Prostate gland (tissue), 2 donors: ENCODE measurements at regions not wholly inside any gene's neighbourhood (a gene's known extent, or its start where the extent isn't known, plus 50 kb on each side); places are given as distances from the start of the nearest gene placed in this dataset.

Experiments used
- DNase-seq: peaks from one replicate; pipeline ENCODE4 v3.0.0-alpha.2; 2019; ENCODE audit warnings: low spot score
- H3K27ac ChIP-seq, 2 donors: fragments of 200-600 bp; sonication (generic); 2 replicates each; pipeline ENCODE4 v1.5.1; 2017 to 2019
- H3K27me3 ChIP-seq: fragments of 200-600 bp; sonication (generic); replicated peaks from 2 replicates; pipeline ENCODE4 v1.5.1; 2019; ENCODE audit not compliant: insufficient read depth
- H3K36me3 ChIP-seq, 2 donors: fragments of 200-600 bp; sonication (generic); 1 replicate in 1 of 2; 2 replicates in 1 of 2; pipeline versions ENCODE4 v1.5.1 to v1.8.1; 2017 to 2019
- H3K4me1 ChIP-seq: fragments of 200-600 bp; sonication (generic); replicated peaks from 2 replicates; pipeline ENCODE4 v1.5.1; 2019
- H3K4me3 ChIP-seq, 2 donors: fragments of 200-600 bp; sonication (generic); 2 replicates each; pipeline ENCODE4 v1.5.1; 2017 to 2019
- H3K9me3 ChIP-seq: fragments of 200-600 bp; sonication (generic); 2 replicates; pipeline ENCODE4 v1.5.1; 2017
- CTCF ChIP-seq, 4 experiments: fragments of 200-600 bp in 2 of 4; fragments of 450-650 bp in 2 of 4; sonication (generic) in 2 of 4; IDR thresholded peaks; 1 replicate in 3 of 4; 2 replicates in 1 of 4; pipeline ENCODE4 v1.5.1; 2016 to 2019; ENCODE audit warnings: antibody characterized with exemption in 4 of 4, mild to moderate bottlenecking in 2 of 4, moderate library complexity in 2 of 4
- POLR2A ChIP-seq: fragments of 450-650 bp; IDR thresholded peaks from one replicate; pipeline ENCODE4 v1.6.1; 2016; ENCODE audit warnings: antibody characterized with exemption, mild to moderate bottlenecking
- POLR2AphosphoS5 ChIP-seq: sonication (generic); formaldehyde crosslinking; IDR thresholded peaks from one replicate; pipeline ENCODE4 v1.6.1; 2017; ENCODE audit warnings: antibody characterized with exemption
- WGBS: methylation state at CpG from one replicate; pipeline ENCODE4 v1.1.5; 2018; 5-methylcytosine and 5-hydroxymethylcytosine counted together
- intact Hi-C: fragments of 100-400 bp; cut with DNase I; formaldehyde crosslinking; loops from one replicate; pipeline ENCODE4 v1.14.2; 2022

DNA sequence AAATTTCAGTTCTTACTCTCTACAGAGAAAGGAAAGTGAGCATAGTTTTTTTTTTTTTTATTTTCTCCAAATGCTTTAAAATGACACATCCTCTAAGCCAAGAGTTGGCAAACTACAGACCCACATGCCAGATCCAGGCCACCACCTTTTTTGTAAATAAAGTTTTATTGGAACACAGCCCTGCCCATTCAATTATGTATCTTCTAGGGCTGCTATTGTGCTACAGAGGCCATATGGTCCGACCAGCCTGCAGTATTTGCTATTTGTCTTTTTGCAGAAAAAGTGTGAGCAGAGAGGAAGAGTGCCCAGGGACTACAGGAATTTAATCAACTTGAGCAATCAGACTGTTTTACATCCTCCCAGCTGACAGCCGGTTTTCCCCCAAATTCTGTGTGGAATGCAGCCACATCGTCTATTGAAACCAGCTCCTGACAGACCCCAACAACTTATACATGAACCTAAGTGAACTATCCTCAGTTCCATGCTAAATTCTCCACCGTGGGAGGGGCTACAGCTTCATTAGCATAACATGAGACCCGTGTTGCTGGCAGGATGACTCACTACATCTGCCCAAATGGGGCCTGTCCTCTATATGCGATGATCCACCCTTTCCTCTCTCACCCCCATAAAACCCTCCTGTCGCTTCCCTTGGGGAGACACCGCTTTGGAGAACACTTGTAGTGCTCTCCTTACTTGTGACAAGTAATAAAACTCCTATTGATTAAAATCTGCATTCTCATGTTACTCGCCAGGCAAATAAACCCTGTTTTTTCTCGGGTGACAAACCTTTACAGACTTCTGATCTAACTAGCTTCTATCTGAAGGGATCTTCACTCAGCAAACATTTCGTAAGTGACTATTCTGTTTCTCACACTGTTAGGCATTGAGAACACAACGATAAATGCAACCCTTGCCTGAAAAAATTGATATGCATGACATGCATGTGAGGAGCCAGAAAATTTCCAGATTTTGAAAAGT lies 149.4 kb upstream of the HS3ST3A1 start:
- Histone ChIP-seq H3K27me3 (no peaks in the 10 kb centered on the region), H3K9me3 (no peaks in the 10 kb centered on the region), H3K4me3 (no peak overlapping the region), H3K36me3 (no peaks in the 10 kb centered on the region), H3K4me1 (no peaks in the 10 kb centered on the region), H3K27ac (no peak overlapping the region)
- intact Hi-C loops, result no loop called here
- DNase-seq, result no peak
- WGBS, result 25% methylated on average over 12 of the region's 12 CpGs
- no peak for TF ChIP-seq POLR2AphosphoS5
- no peak for TF ChIP-seq CTCF (IDR thresholded peaks at IDR 0.05)
- no peak for TF ChIP-seq POLR2A

DNA sequence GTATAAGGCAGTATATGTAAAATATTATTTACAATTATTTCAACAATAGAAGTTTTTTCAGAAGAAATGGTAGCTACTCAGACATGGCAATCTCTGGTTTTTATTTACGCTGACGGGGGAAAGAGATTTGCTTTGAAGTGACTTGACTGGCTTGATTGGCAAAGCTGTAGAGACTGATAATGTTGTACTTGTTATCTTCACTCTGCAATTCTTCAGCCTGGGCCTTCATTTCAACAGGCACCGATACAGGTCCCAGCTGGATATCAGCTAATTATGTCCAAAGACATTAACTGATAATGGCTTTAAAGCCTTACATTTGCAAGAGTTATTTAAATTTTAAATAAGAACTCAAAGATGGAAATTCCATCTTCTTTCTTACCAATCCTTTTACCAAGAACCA lies 151.4 kb upstream of the HS3ST3A1 start:
- DNase-seq, result no peak
- no peaks in the 10 kb centered on the region for H3K4me1 ChIP-seq
- H3K9me3 ChIP-seq, result no peaks in the 10 kb centered on the region
- H3K27ac ChIP-seq, result no peak overlapping the region
- H3K4me3 ChIP-seq, result no peak overlapping the region
- WGBS, result 92% methylated on average over 3 of the region's 3 CpGs
- H3K36me3 ChIP-seq, result no peaks in the 10 kb centered on the region
- intact Hi-C loops, result no loop called here
- H3K27me3 ChIP-seq, result no peaks in the 10 kb centered on the region
- TF ChIP-seq POLR2AphosphoS5 (no peak), CTCF (IDR thresholded peaks at IDR 0.05) (no peak)

DNA sequence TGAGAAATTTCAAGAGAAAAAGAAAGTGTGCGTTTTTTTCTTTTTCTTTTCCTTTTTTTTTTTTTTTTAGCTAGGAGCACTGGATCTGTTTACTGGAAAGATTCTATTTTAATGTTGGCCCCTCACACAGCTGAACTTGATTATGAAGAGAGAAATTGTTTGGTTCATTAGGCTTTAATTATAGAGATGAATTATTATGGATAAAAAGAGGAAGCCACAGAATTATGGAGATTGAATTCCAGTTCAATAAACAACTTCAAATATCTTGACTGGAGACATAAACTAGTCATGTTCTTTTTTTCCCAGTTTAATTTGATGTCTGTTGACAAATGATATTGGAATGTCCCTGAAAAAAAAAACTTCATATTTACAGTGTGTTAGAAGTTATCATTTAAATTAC lies 152.0 kb upstream of the HS3ST3A1 start:
- DNase-seq, result no peak
- H3K36me3 ChIP-seq, result no peaks in the 10 kb centered on the region
- no peak for TF ChIP-seq POLR2A
- TF ChIP-seq POLR2AphosphoS5, result no peak
- TF ChIP-seq CTCF (IDR thresholded peaks at IDR 0.05), result no peak
- no peak overlapping the region for H3K4me3 ChIP-seq
- H3K9me3 ChIP-seq, result no peaks in the 10 kb centered on the region
- intact Hi-C loops, result no loop called here
- no peak overlapping the region for H3K27ac ChIP-seq
- H3K4me1 ChIP-seq, result no peaks in the 10 kb centered on the region
- WGBS, result 84% methylated on average over 1 of the region's 1 CpG
- no peaks in the 10 kb centered on the region for H3K27me3 ChIP-seq

GRCh38 chr17:13755851-13756250 lies 154.1 kb upstream of the HS3ST3A1 start:
- WGBS, result 90% methylated on average over 8 of the region's 8 CpGs

DNA sequence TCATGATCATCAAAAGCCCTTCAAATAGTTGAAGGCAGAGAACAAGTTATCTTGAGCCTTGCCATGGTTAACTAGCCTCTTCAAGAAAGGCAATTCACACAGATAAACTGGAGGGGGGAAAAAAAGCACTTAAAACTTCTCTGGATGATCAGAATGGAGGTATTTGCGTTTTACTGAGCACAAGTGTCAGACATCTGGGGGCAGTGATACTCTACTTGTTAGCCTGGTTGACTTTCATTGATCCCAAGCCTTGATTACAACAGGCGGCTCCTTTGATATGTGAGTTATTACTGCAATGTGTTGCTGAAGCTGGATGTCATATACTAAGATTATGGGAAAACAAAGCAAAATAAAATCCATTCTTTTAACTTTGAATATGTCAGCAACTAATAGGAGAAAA lies 155.0 kb upstream of the HS3ST3A1 start:
- Histone ChIP-seq H3K4me3 (no peak overlapping the region), H3K27ac (no peak overlapping the region), H3K4me1 (no peaks in the 10 kb centered on the region), H3K9me3 (no peaks in the 10 kb centered on the region), H3K36me3 (no peaks in the 10 kb centered on the region), H3K27me3 (no peaks in the 10 kb centered on the region)
- no peak for DNase-seq
- 78% methylated on average over 2 of the region's 2 CpGs for WGBS
- TF ChIP-seq POLR2A, result no peak
- intact Hi-C loops, result no loop called here

More at GRCh38 chr17:13755851-13756250, 154.1 kb upstream of the HS3ST3A1 start:
- no peaks in the 10 kb centered on the region for H3K27me3 ChIP-seq
- H3K4me3 ChIP-seq, result no peak overlapping the region
- no peak overlapping the region for H3K27ac ChIP-seq
- DNase-seq, result no peak
- no peaks in the 10 kb centered on the region for H3K36me3 ChIP-seq
- TF ChIP-seq POLR2A, result no peak
- TF ChIP-seq POLR2AphosphoS5, result no peak
- H3K9me3 ChIP-seq, result no peaks in the 10 kb centered on the region
- intact Hi-C loops, result no loop called here
- no peaks in the 10 kb centered on the region for H3K4me1 ChIP-seq

DNA sequence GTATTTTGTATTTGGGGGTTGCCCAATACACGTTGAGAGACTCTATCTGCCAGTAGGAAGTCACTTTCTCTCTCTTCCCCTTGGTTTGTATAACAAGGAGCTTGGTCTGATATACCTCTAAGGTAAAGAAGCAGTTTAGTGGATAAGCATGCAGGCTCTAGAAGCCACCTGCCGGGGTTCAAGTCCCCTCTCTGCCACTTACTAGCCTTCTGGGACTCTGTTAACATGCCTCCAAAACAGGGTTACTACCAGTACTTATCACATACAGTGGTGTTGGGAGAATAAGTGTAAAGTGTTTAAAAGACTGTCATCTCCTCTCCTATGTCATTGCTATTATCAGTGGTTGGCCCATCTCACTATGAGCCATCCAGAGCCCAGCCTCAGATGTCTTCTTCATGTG lies 156.1 kb upstream of the HS3ST3A1 start:
- intact Hi-C loops, result no loop called here
- no peak for TF ChIP-seq CTCF (IDR thresholded peaks at IDR 0.05)
- no peak for TF ChIP-seq POLR2A
- no peak for TF ChIP-seq POLR2AphosphoS5
- 94% methylated on average over 2 of the region's 2 CpGs for WGBS

More for the DNA sequence above, 156.1 kb upstream of the HS3ST3A1 start:
- no peaks in the 10 kb centered on the region for H3K27me3 ChIP-seq
- H3K9me3 ChIP-seq, result no peaks in the 10 kb centered on the region
- H3K36me3 ChIP-seq, result no peaks in the 10 kb centered on the region
- no peaks in the 10 kb centered on the region for H3K4me1 ChIP-seq
- no peak for DNase-seq
- H3K4me3 ChIP-seq, result no peak overlapping the region
- no peak overlapping the region for H3K27ac ChIP-seq
